ENCODE measurements at regions not wholly inside any gene's neighbourhood (a gene's known extent, or its start where the extent isn't known, plus 50 kb on each side); places are given as distances from the start of the nearest gene placed in this dataset.

GRCh38 chr7:156505876-156506275 lies 134.7 kb upstream of the RNF32 start:
- TF ChIP-seq CTCF (conservative IDR thresholded peaks at IDR 0.05; ENCODE audit: low read depth in 2 of 2): no peak
- TF ChIP-seq EZH2 (IDR thresholded peaks at IDR 0.05; ENCODE audit: low read depth, unreplicated experiment): no peak
- no peak for TF ChIP-seq NANOG (IDR thresholded peaks at IDR 0.05; ENCODE audit: borderline replicate concordance)
- TF ChIP-seq POLR2AphosphoS5 (IDR thresholded peaks at IDR 0.05; ENCODE audit: low read depth): no peak
- no peak for TF ChIP-seq ETS1 (IDR thresholded peaks at IDR 0.05)
- no peak for TF ChIP-seq REST (IDR thresholded peaks at IDR 0.05; ENCODE audit: unreplicated experiment)
- TF ChIP-seq CREB1 (CRISPR knock-in tag; IDR thresholded peaks at IDR 0.05; ENCODE audit: low read depth): no peak
- TF ChIP-seq STAT1 (IDR thresholded peaks at IDR 0.05; ENCODE audit: unreplicated experiment): no peak
- no peak for TF ChIP-seq EZH2phosphoT487 (IDR thresholded peaks at IDR 0.05; ENCODE audit: unreplicated experiment)
- TF ChIP-seq JUNB (IDR thresholded peaks at IDR 0.05; ENCODE audit: unreplicated experiment): no peak
- no peak for TF ChIP-seq ZNF114 (CRISPR knock-in tag; IDR thresholded peaks at IDR 0.05)

Measured in GM23338 (cell line).